GM19324 (cell line): ENCODE measurements at regions not wholly inside any gene's neighbourhood (a gene's known extent, or its start where the extent isn't known, plus 50 kb on each side); places are given as distances from the start of the nearest gene placed in this dataset.

Source experiments
- ATAC-seq: cut with Tn5 transposase; IDR thresholded peaks from one replicate; pipeline ENCODE4 v1.9.1; 2021; ENCODE audit warnings: mild to moderate bottlenecking, moderate library complexity; ENCODE audit not compliant: unreplicated experiment, low FRiP score

- no peak for ATAC-seq
These were observed 133.7 kb upstream of the RUNX3 start for GRCh38 chr1:25063591-25064416.

GRCh38 chr1:25062621-25063255 lies 132.7 kb upstream of the RUNX3 start:
- no peak for ATAC-seq

GRCh38 chr1:25061261-25061995 lies 131.4 kb upstream of the RUNX3 start:
- ATAC-seq, result no peak

GRCh38 chr1:25057188-25057587 lies 127.1 kb upstream of the RUNX3 start:
- ATAC-seq, result no peak

DNA sequence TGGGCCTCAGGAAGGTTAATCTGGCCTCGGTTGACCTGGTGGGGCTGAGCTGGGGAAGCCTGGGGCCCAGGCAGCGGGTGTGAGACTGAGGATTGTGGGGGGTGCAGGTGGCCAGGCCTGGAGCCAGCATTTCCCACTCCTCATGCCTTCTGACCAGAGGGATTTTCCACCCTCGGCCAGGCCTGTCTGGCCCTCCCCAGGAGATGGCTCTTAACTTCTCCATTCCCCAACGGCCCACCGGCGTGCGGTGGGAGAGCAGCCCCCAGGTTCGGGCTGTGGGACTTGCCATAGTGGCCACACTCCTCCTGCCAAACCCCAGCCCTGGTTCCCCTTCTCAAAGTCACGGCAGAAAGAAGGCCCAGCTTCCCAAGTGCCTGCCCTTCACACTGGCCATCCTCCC lies 126.5 kb upstream of the RUNX3 start:
- no peak for ATAC-seq

DNA sequence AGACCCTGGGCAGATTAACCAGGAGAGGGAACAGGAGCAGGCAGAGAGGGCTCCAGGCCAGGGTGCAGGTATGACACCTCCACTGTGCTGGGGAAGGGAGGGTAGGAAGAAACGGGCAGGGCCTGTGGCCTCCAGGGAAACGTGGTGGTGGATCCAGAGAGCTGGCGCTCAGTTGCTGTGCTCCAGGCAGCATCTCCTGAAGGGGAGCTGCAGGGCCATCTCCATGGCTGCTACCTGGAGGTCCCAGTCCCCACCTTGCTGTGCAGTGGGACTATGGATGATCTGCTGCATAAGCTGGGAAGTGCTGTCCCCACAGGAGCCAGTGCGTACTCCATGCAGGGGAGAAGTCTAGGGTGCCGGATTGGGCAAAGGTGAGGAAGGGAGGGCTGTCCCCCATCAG lies 125.9 kb upstream of the RUNX3 start:
- no peak for ATAC-seq

DNA sequence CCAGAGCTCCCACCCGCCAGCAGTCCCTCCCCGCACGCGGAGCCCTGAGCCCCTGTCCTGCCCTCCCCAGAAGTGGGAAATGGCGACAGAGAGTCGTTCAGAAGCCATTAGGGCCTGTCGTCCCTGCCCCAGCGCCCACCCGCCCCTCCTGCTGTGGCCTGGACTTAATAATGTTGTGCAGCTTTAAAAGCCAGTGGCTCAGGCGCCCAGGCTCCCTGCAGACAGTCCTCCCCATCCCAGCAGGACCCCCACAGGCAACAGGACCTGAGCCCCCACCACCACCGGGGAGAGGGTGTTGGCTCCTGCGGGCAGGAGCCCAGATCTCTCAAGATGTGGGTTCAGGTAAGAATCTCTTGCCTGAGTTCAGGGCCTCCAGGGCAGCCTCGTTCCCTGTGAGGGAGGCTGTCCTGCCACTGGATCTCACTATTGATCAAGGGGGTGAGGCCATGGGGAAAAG lies 125.3 kb upstream of the RUNX3 start:
- ATAC-seq, result no peak

DNA sequence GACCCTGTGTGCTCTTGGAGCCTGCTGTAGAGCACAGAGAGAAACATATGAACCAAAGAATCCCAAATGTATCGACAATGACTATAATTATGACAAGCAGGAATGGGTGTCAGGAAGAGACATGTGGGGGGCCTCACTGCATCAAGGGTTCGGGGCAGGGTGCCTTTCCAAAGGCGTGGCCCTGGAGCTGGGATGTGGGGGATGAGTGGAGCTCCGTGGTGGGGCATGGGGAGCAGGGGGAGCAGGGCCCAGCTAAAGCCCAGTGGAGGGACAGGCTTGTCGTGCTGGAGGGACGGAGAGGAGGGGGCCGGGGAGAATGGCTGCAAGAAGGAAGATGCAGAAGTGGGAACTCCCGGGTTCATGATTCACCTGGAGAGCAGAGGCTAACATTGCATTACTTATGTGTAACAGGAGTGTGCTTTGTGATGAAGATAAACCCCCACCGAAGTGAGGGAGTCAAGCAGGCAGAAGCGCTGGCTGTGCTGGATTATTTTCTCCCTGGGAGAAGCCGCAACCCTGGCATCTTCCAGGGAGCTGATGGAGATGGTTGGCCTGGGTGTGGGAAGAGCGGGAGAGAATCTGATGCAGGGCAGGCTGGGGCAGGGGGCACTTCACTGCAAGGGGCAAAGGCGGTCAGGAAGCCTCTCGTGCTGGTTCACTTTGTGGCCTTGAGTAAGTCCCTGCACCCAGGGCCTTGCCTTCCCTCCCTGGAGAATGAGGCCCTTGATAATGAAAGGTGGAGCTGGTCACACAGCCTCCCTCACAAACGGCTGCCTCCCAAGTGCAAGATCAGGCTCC lies 124.6 kb upstream of the RUNX3 start:
- ATAC-seq, result no peak

DNA sequence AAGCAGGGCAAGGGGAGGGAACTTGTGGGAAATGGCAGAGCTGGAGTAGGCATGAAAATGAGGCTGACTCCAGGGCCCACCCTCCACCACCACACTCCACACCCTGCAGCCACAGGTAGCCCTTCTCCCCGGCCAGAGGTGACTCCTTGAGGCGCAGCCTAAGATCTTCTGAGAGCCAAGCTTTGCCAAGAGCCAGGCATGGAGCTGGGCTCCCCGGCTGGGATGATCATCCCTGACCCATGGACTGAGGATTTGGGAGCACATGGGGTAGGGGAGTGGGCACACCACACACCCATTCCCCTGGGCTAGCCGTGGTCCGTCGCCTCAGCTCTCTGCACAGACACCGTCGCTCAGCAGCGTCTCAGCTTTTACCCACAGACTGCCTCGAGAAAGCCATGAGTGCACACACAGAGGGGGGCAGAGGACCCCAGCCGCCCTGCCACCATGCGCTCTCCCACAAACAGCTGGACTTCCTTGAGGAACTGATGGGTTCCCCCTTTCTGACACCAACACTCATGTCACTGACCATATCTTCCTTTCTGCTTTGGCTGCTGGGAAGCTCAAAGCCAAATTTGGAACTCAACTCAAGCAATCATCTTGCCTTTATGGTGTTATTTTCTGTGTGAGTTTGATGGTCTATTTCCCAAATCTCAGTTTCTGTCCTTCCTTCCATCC lies 123.6 kb upstream of the RUNX3 start:
- ATAC-seq, result no peak

- ATAC-seq, result no peak
These were observed 121.8 kb upstream of the RUNX3 start for GRCh38 chr1:25051906-25052305.

- ATAC-seq, result no peak
These were observed 121.4 kb upstream of the RUNX3 start for GRCh38 chr1:25051504-25051903.

DNA sequence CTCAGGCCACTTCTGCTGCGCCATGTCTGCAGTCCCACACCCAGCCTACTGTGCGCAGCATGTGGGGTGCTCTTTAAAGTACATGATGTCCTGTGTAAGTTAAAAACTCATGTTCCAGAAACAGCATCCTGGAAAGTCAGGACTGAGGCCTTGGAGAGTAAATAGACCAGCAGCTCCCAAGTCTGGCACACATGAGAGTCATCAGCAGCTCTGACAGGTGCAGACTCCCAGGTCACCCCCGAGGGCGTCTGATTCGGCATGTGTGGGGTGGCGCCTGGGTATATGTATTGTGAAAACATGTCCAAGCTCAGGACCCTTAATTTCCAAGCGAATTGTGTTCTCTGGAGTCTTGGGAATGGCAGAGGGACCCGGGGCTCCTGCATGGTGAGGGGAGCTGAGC lies 120.1 kb upstream of the RUNX3 start:
- ATAC-seq, result no peak

DNA sequence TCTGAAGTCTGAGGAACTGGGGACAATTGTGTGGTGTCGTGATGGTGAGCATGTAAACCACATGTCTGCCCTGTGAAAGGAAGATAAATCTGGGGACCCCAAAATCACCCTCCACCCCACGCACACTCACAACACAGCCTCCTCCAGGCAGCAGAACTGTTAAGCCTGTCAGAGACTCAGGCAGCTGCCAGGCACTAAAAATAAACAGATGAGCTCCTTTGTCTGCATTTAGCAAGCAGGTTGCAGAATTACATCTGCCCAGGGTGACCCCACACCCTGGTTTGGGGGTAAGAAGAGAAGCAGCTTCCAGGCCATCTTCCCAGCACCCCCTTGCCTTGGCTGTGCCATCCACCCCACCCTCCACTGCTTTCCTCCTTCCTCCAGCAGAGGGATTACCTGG lies 119.1 kb upstream of the RUNX3 start:
- ATAC-seq, result no peak

- no peak for ATAC-seq
These were observed 118.7 kb upstream of the RUNX3 start for GRCh38 chr1:25048728-25049127.

- ATAC-seq, result no peak
These were observed 117.6 kb upstream of the RUNX3 start for GRCh38 chr1:25047506-25048240.

GRCh38 chr1:25046194-25046532 lies 116.1 kb upstream of the RUNX3 start:
- no peak for ATAC-seq

- ATAC-seq, result no peak
These were observed 115.6 kb upstream of the RUNX3 start for GRCh38 chr1:25045480-25046193.

DNA sequence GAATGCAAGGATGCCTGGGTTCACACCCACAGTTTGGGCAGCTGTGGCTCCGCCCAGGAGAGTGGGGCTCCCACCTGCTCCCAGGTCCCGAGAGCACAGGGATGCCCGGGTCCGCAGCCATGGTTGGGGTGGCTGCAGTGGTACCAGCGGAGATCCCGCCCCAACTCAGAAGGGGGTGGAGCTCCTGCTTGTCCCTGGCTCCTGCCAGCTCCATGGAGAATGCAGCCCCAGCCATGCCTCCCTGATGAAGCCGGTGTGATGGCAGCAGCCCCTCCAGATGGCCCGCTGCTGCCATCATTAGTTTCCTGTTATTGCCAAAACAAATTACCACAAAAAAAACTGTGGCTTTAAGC lies 113.1 kb upstream of the RUNX3 start:
- ATAC-seq, result no peak
